ENCODE measurements at regions not wholly inside any gene's neighbourhood (a gene's known extent, or its start where the extent isn't known, plus 50 kb on each side); places are given as distances from the start of the nearest gene placed in this dataset.
"Not testable (repeated sequence)": the region's sequence is repeated elsewhere in the genome, so short reads cannot be mapped to it uniquely, and the experiment has no call there.

DNA sequence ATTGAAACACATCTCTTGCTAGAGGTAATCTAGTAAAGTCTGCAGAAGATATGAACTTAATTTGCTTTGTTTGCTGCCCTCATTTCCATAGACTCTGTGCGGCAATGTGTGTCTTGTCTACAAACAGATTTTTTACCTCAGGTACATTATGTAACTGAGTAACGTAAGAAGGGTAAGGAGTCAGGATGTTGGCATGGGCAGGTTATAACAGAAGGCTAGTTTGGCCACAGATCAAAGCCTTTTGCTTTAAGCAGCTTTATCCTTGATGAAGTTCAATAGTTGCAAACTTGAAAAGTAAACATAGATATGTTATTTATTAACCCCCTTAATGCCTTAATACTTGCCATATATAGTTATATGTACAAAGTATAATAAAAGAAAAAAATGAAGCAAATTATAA is 391.6 kb upstream of the FKBP1C start:
- TF ChIP-seq, protein P1, sequence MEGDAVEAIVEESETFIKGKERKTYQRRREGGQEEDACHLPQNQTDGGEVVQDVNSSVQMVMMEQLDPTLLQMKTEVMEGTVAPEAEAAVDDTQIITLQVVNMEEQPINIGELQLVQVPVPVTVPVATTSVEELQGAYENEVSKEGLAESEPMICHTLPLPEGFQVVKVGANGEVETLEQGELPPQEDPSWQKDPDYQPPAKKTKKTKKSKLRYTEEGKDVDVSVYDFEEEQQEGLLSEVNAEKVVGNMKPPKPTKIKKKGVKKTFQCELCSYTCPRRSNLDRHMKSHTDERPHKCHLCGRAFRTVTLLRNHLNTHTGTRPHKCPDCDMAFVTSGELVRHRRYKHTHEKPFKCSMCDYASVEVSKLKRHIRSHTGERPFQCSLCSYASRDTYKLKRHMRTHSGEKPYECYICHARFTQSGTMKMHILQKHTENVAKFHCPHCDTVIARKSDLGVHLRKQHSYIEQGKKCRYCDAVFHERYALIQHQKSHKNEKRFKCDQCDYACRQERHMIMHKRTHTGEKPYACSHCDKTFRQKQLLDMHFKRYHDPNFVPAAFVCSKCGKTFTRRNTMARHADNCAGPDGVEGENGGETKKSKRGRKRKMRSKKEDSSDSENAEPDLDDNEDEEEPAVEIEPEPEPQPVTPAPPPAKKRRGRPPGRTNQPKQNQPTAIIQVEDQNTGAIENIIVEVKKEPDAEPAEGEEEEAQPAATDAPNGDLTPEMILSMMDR (IDR thresholded peaks at IDR 0.05; ENCODE audit: insufficient read depth, low read depth, low read length, missing control alignments), result no peak
- H3K4me3 ChIP-seq (ENCODE audit: low read length), result no peak overlapping the region
- DNase-seq (ENCODE audit: low read depth), result no peak

DNA sequence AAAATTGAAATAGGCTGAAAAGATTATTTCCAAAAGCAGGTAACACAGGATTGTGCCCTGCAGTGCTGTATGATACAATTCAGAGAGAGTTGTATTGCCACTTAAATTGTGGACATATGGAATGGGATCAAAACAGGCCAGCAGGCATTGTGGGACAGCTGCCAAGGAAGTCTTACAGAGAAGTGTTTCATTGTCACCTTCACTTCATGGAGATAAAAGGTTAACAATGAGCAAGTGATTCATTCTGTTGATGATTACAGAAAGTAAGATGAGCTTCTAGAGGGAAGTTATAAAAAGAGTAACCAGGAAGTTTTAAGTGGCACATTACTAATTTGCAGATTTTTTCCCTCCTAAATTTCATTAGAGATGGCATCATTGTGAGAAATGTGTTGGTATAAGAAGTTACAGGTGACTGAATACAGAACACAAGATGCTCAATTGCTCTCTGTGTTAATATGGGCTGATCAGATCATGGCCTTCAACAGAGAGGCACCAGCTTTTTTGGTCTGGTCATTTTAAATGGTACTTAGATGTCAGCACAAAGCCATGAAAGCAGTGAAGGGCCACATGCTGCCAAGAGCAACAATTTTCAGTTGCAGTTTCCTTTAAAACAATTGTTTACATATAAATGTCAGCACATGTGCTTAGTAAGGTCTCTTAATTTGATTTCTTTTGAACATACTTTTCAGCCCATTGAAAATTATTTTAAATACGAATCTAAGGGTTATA is 402.5 kb upstream of the FKBP1C start:
- no peak overlapping the region for H3K4me3 ChIP-seq (ENCODE audit: low read length)
- TF ChIP-seq, protein P1 (IDR thresholded peaks at IDR 0.05; ENCODE audit: insufficient read depth, low read depth, low read length, missing control alignments), result no peak
- no peak for DNase-seq (ENCODE audit: low read depth)

DNA sequence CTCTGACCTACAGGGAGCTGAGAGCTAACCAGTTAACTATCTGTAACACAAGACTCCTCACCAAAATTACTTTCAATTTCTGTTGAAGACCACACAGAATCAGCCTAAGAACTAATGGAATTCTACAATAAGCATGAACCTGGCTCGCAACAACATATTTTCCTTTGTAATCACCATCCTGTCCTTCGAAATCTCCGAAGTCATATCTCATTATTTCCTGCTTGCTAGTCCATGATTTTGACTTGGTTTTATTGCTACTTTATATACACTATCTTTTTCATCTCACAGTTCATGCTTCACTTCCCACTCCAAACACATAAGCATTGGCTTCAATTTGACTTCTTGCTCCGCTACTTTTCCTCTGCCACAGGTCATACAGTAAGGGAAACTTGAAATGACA is 405.8 kb upstream of the FKBP1C start:
- no peak overlapping the region for H3K4me3 ChIP-seq (ENCODE audit: low read length)
- no peak for DNase-seq (ENCODE audit: low read depth)
- TF ChIP-seq, protein P1 (IDR thresholded peaks at IDR 0.05; ENCODE audit: insufficient read depth, low read depth, low read length, missing control alignments), result no peak

DNA sequence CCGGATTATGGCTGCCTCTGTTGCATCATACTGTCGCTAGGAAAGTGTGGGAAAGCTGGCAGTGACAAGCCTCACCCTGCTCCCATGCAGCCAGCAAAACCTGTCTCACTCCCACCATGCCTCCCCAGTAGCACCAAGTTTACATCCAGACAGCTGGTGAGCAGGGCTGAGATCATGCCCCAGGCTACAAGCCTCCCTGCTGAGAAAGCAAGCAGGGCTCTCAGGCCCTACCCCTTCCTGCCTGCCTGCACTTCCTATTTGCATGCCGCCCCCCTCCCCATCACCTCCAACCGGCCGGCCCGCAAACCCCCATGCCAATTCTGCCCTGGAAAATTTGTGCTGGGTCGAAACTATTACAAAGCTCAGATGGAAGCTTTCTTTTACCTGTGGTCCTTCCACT is 408.2 kb upstream of the FKBP1C start:
- TF ChIP-seq, protein P1 (IDR thresholded peaks at IDR 0.05; ENCODE audit: insufficient read depth, low read depth, low read length, missing control alignments), result no peak
- no peak overlapping the region for H3K4me3 ChIP-seq (ENCODE audit: low read length)
- DNase-seq (ENCODE audit: low read depth), result peak; percentile 15

DNA sequence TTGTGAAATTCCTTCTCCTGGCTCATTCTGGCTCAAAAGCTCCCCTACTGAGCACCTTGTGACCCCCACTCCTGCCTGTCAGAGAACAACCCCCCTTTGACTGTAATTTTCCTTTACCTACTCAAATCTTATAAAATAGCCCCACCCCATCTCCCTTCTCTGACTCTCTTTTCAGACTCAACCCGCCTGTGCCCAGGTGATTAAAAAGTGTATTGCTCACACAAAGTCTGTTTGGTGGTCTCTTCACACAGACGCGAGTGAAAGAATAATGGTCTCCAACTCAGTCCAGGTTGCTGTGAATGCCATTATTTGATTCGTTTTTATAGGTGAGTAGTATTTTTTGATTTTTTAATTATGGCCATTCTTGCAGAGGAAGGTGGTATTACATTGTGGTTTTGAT is 414.1 kb upstream of the FKBP1C start:
- TF ChIP-seq, protein P1 (IDR thresholded peaks at IDR 0.05; ENCODE audit: insufficient read depth, low read depth, low read length, missing control alignments), result no peak
- DNase-seq (ENCODE audit: low read depth), result no peak
- H3K4me3 ChIP-seq (ENCODE audit: low read length), result no peak overlapping the region

DNA sequence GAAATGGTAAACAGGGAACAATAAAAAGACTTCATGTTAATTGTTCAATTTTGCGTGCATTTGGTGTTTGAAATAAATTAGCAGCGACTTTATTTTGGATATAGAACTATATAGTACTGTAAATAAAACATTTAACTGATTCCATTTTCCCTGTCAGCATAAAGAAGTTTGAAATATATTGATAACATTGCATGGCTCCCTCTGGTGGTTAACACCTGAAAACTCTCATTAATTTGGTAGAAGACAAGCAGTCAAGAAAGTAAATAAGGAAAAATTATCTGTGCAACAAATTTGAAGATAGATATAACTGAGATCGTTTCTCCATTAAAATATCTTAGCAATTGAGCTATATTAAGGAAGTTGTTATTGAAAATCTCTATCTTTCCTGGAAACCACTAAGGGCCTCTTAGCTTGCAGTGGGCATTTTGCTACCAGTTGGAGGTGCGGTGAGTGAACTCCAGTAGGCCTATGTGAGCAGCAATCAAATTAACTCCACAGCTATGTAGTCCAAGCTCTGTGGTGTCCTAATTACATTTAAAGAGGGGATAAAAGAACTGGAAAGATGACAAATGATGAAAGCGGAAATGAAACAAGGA is 435.7 kb upstream of the FKBP1C start:
- H3K4me3 ChIP-seq (ENCODE audit: low read length), result no peak overlapping the region
- TF ChIP-seq, protein P1 (IDR thresholded peaks at IDR 0.05; ENCODE audit: insufficient read depth, low read depth, low read length, missing control alignments), result peak; percentile 39
- peak; percentile 28 for DNase-seq (ENCODE audit: low read depth)

DNA sequence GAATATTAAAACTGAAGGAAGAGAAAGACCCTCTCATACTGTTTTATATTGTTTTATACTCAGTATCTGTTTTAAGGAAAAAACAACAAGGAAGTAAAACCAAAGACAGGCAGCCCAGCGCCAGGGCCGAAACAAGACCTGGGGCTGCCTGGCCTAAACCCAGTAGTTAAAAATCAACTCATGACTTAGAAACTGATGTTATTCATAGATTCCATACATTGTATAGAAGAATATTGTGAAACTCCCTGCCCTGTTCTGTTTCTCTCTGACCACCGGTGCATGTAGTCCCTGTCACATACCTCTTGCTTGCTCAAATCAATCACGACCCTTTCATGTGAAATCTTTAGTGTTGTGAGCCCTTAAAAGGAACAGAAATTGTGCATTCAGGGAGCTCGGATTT is 445.1 kb upstream of the FKBP1C start:
- not testable (repeated sequence) for H3K4me3 ChIP-seq (ENCODE audit: low read length); DNase-seq (ENCODE audit: low read depth)
